ENCODE measurements at regions not wholly inside any gene's neighbourhood (a gene's known extent, or its start where the extent isn't known, plus 50 kb on each side); places are given as distances from the start of the nearest gene placed in this dataset.

GRCh38 chr11:11770296-11770695, 71.5 kb upstream of the USP47 start:
- no peak overlapping the region for H3K4me3 ChIP-seq (ENCODE audit: low read length)
- TF ChIP-seq CTCF (conservative IDR thresholded peaks at IDR 0.05; ENCODE audit: low read length), result no peak
- no peak for DNase-seq (ENCODE audit: low read depth)

GRCh38 chr11:11769782-11770181, 72.0 kb upstream of the USP47 start:
- TF ChIP-seq CTCF (conservative IDR thresholded peaks at IDR 0.05; ENCODE audit: low read length), result no peak
- DNase-seq (ENCODE audit: low read depth), result no peak
- no peak overlapping the region for H3K4me3 ChIP-seq (ENCODE audit: low read length)

GRCh38 chr11:11769362-11769761, 72.4 kb upstream of the USP47 start:
- no peak overlapping the region for H3K4me3 ChIP-seq (ENCODE audit: low read length)
- TF ChIP-seq CTCF (conservative IDR thresholded peaks at IDR 0.05; ENCODE audit: low read length), result no peak
- no peak for DNase-seq (ENCODE audit: low read depth)

GRCh38 chr11:11764423-11764803, 77.4 kb upstream of the USP47 start:
- DNase-seq (ENCODE audit: low read depth), result no peak
- H3K4me3 ChIP-seq (ENCODE audit: low read length), result no peak overlapping the region
- no peak for TF ChIP-seq CTCF (conservative IDR thresholded peaks at IDR 0.05; ENCODE audit: low read length)

- DNase-seq (ENCODE audit: low read depth), result no peak
- H3K4me3 ChIP-seq (ENCODE audit: low read length), result no peak overlapping the region
- no peak for TF ChIP-seq CTCF (conservative IDR thresholded peaks at IDR 0.05; ENCODE audit: low read length)
Observed at GRCh38 chr11:11763796-11764422, 77.9 kb upstream of the USP47 start.

GRCh38 chr11:11760838-11761237, 80.9 kb upstream of the USP47 start:
- DNase-seq (ENCODE audit: low read depth), result no peak
- no peak overlapping the region for H3K4me3 ChIP-seq (ENCODE audit: low read length)
- no peak for TF ChIP-seq CTCF (conservative IDR thresholded peaks at IDR 0.05; ENCODE audit: low read length)

GRCh38 chr11:11758603-11759196, 83.1 kb upstream of the USP47 start:
- TF ChIP-seq CTCF (conservative IDR thresholded peaks at IDR 0.05; ENCODE audit: low read length), result no peak
- no peak overlapping the region for H3K4me3 ChIP-seq (ENCODE audit: low read length)
- DNase-seq (ENCODE audit: low read depth), result no peak
